HepG2 (cell line): ENCODE measurements at regions not wholly inside any gene's neighbourhood (a gene's known extent, or its start where the extent isn't known, plus 50 kb on each side); places are given as distances from the start of the nearest gene placed in this dataset.

Experiments used
- ATAC-seq: fragments of 200-7000 bp; cut with Tn5 transposase; 3 replicates; pipeline ENCODE4 v1.9.1; 2020; ENCODE audit warnings: mild to moderate bottlenecking, moderate library complexity
- BruUV-seq: library from RNA; stranded (reverse); fragments of 400-500 nt; replicated peaks from 2 replicates; lab custom pipeline; 2021; lab: Mats Ljungman, UMichigan
- CTCF ChIA-PET: fragments of 300-600 bp; formaldehyde crosslinking; extraction: SDS; loops from one replicate; lab custom pipeline; 2021; ENCODE audit warnings: low total read pairs, inconsistent platforms, low intra/inter-chr PET ratio; lab: Yijun Ruan, JAX
- POLR2A ChIA-PET: fragments of 350-600 bp; sonication (Branson Sonifier 250); formaldehyde crosslinking; loops from one replicate; lab custom pipeline; 2020; ENCODE audit warnings: antibody characterized with exemption, inconsistent platforms; lab: Yijun Ruan, JAX
- DNase-seq: peaks from one replicate; pipeline ENCODE4 v3.0.0-alpha.2; 2015; ENCODE audit warnings: low spot score
- FAIRE-seq: peaks from 3 replicates; lab custom pipeline; 2011; peaks lifted over from hg19 to GRCh38; lab: Jason Lieb, UNC
- H2AFZ ChIP-seq: one replicate; pipeline ENCODE4 v1.6.1; 2011; ENCODE audit warnings: low read length, inconsistent platforms
- H3K27ac ChIP-seq: fragments of 300-600 bp; 3 replicates; pipeline ENCODE4 v1.8.0; 2011; ENCODE audit warnings: mixed run types, mild to moderate bottlenecking, mixed read lengths, low read length, inconsistent platforms; ENCODE audit not compliant: insufficient read depth; ENCODE audit errors: extremely low read length
- H3K27me3 ChIP-seq, 2 experiments: fragments of 200-600 bp in 1 of 2; 2 replicates in 1 of 2; 3 replicates in 1 of 2; pipeline versions ENCODE4 v1.6.0 to v1.8.0; 2011; ENCODE audit warnings: low read length in 2 of 2, mild to moderate bottlenecking in 2 of 2, moderate library complexity in 2 of 2, inconsistent platforms in 1 of 2; ENCODE audit not compliant: insufficient read depth in 2 of 2, control insufficient read depth in 1 of 2
- H3K36me3 ChIP-seq, 2 experiments: fragments of 200-600 bp in 1 of 2; replicated peaks in 1 of 2; 2 replicates in 1 of 2; 3 replicates in 1 of 2; pipeline versions ENCODE4 v1.5.1 to v1.8.0; 2011; ENCODE audit warnings: low read length in 2 of 2, inconsistent platforms in 1 of 2; ENCODE audit not compliant: insufficient read depth in 2 of 2, control insufficient read depth in 1 of 2
- H3K4me1 ChIP-seq: 2 replicates; pipeline ENCODE4 v1.5.1; 2012; ENCODE audit warnings: low read length, inconsistent platforms; ENCODE audit not compliant: insufficient read depth
- H3K4me2 ChIP-seq: 2 replicates; pipeline ENCODE4 v1.6.0; 2011; ENCODE audit warnings: low read depth, low read length, inconsistent platforms
- H3K4me3 ChIP-seq, 3 experiments: fragments of 200-600 bp in 1 of 3; sonication (generic), shearing (Covaris generic) in 1 of 3; replicated peaks in 1 of 3; 2 replicates each; pipeline ENCODE4 v1.5.1; 2011 to 2016; ENCODE audit warnings: low read length in 3 of 3, inconsistent platforms in 2 of 3, low read depth in 2 of 3, mild to moderate bottlenecking in 2 of 3, control low read depth in 1 of 3, mixed read lengths in 1 of 3; ENCODE audit not compliant: insufficient read depth in 1 of 3
- H3K79me2 ChIP-seq: one replicate; pipeline ENCODE4 v1.6.1; 2011; ENCODE audit warnings: low read length, inconsistent platforms; ENCODE audit not compliant: insufficient read depth
- H3K9ac ChIP-seq: 2 replicates; pipeline ENCODE4 v1.6.0; 2011; ENCODE audit warnings: mild to moderate bottlenecking, low read depth, low read length, inconsistent platforms; ENCODE audit not compliant: insufficient read depth
- H3K9me3 ChIP-seq: 2 replicates; pipeline ENCODE4 v1.5.1; 2012; ENCODE audit warnings: mild to moderate bottlenecking, low read length
- H4K20me1 ChIP-seq: 2 replicates; pipeline ENCODE4 v1.6.0; 2011; ENCODE audit warnings: inconsistent platforms, mild to moderate bottlenecking, low read length, moderate library complexity; ENCODE audit not compliant: insufficient read depth
- ADNP ChIP-seq: sonication (generic); formaldehyde crosslinking; IDR thresholded peaks from 2 replicates; pipeline ENCODE4 v1.4.0; 2020; ENCODE audit warnings: missing genetic modification reagents
- AHDC1 ChIP-seq: sonication (generic); formaldehyde crosslinking; IDR thresholded peaks from 2 replicates; pipeline ENCODE4 v1.5.1; 2020; ENCODE audit warnings: mild to moderate bottlenecking, missing genetic modification reagents, borderline replicate concordance
- ATF6 ChIP-seq: sonication (generic); formaldehyde crosslinking; conservative IDR thresholded peaks from 2 replicates; pipeline ENCODE4 v1.4.0; 2020; ENCODE audit warnings: missing genetic modification reagents
- CSRNP2 ChIP-seq: sonication (generic); formaldehyde crosslinking; conservative IDR thresholded peaks from 2 replicates; pipeline ENCODE4 v1.8.0; 2022; ENCODE audit warnings: low read depth, missing genetic modification reagents
- GMEB2 ChIP-seq: IDR thresholded peaks from 2 replicates; pipeline ENCODE4 v1.6.1; 2016; ENCODE audit warnings: missing biosample characterization, missing genetic modification reagents, low read depth
- MED13 ChIP-seq: sonication (generic); formaldehyde crosslinking; IDR thresholded peaks from 2 replicates; pipeline ENCODE4 v1.5.0; 2020; ENCODE audit warnings: missing genetic modification reagents
- NFE2 ChIP-seq: sonication (generic); formaldehyde crosslinking; IDR thresholded peaks from 2 replicates; pipeline ENCODE4 v1.4.0; 2020; ENCODE audit warnings: missing genetic modification reagents
- NR2C2 ChIP-seq: sonication (generic); formaldehyde crosslinking; IDR thresholded peaks from 2 replicates; pipeline ENCODE4 v1.4.0; 2020; ENCODE audit warnings: missing genetic modification reagents, mild to moderate bottlenecking, moderate library complexity, borderline replicate concordance
- NR2F2 ChIP-seq: IDR thresholded peaks from 2 replicates; pipeline ENCODE4 v1.6.1; 2012; ENCODE audit warnings: low read depth, inconsistent platforms, borderline replicate concordance
- SNRNP70 ChIP-seq: fragments of 200-400 bp; formaldehyde crosslinking; IDR thresholded peaks from 2 replicates; pipeline ENCODE4 v1.6.1; 2017; ENCODE audit warnings: mild to moderate bottlenecking, low read depth, low read length, moderate library complexity
- ZMYM3 ChIP-seq: sonication (generic); formaldehyde crosslinking; IDR thresholded peaks from 2 replicates; pipeline ENCODE4 v1.5.1; 2020; ENCODE audit warnings: mild to moderate bottlenecking, missing genetic modification reagents
- ZNF44 ChIP-seq: sonication (generic); formaldehyde crosslinking; IDR thresholded peaks from 2 replicates; pipeline ENCODE4 v1.5.1; 2020; ENCODE audit warnings: mild to moderate bottlenecking, missing genetic modification reagents
- ZNF576 ChIP-seq: sonication (generic); formaldehyde crosslinking; IDR thresholded peaks from 2 replicates; pipeline ENCODE4 v1.4.0; 2020; ENCODE audit warnings: mild to moderate bottlenecking, missing genetic modification reagents
- WGBS: methylation state at CpG from one replicate; pipeline ENCODE4 v1.1.6; 2017; ENCODE audit warnings: low lambda C conversion rate; 5-methylcytosine and 5-hydroxymethylcytosine counted together
- in situ Hi-C: cut with HindIII; loops from 2 replicates; pipeline ENCODE4 v1.10.0; 2017; ENCODE audit warnings: low pct_unique_long_range_greater_than_20kb; ENCODE audit not compliant: extremely low pct_ligation_motif_present
- intact Hi-C: fragments of 100-400 bp; cut with micrococcal nuclease; formaldehyde crosslinking; loops from one replicate; pipeline ENCODE4 v1.10.0; 2022; ENCODE audit not compliant: unreplicated experiment

- WGBS, result 100% methylated on average over 2 of the region's 2 CpGs
- peaks cover 5% of the 10 kb centered on the region; the same call in 1 of the 2 replicates for H3K4me1 ChIP-seq
- H3K9ac ChIP-seq, result no peak overlapping the region
- H3K27ac ChIP-seq, result no peak overlapping the region
- DNase-seq, result no peak
- 0 out of 3 replicates have a peak, but pooled peaks have one; percentile 37 for ATAC-seq
- CTCF ChIA-PET, result no interaction called here
- POLR2A ChIA-PET, result no interaction called here
- H3K79me2 ChIP-seq, result peaks cover 2% of the 10 kb centered on the region
- no peak overlapping the region for H3K4me3 ChIP-seq
- no peak for TF ChIP-seq NFE2 (CRISPR knock-in tag)
- no peak for TF ChIP-seq ATF6 (CRISPR knock-in tag)
- TF ChIP-seq NR2C2 (CRISPR knock-in tag), result no peak
- no peak for TF ChIP-seq AHDC1
- TF ChIP-seq SNRNP70, result no peak
- no peak for TF ChIP-seq CSRNP2 (CRISPR knock-in tag)
- no peak for TF ChIP-seq GMEB2 (CRISPR knock-in tag)
- no peak for TF ChIP-seq ZNF576
- TF ChIP-seq NR2F2, result no peak
- TF ChIP-seq ZNF44 (CRISPR knock-in tag), result no peak
- TF ChIP-seq ADNP (CRISPR knock-in tag), result no peak
- no peak for TF ChIP-seq MED13 (CRISPR knock-in tag)
- TF ChIP-seq ZMYM3 (CRISPR knock-in tag), result no peak
- TF ChIP-seq, all 625 proteins: peak for 0
- peaks cover 7 to 12% of the 10 kb centered on the region in 2 experiments; a peak in 3 of 5 replicates for H3K36me3 ChIP-seq
- H3K4me2 ChIP-seq, result no peak overlapping the region
- intact Hi-C loops (no loop called here), in situ Hi-C loops (no loop called here)
- H3K9me3 ChIP-seq, result peaks cover 11% of the 10 kb centered on the region
- no peak for FAIRE-seq
- no TSS peak for BruUV-seq
- peaks cover 5% of the 10 kb centered on the region; the same call in 1 of the 2 replicates for H4K20me1 ChIP-seq
- H2AFZ ChIP-seq, result no peak overlapping the region
- no peaks in the 10 kb centered on the region for H3K27me3 ChIP-seq
Measured at GRCh38 chr7:130974794-130975193, 240.8 kb upstream of the KLF14 start.
